H9 (cell line): ENCODE measurements at regions not wholly inside any gene's neighbourhood (a gene's known extent, or its start where the extent isn't known, plus 50 kb on each side); places are given as distances from the start of the nearest gene placed in this dataset.

ENCODE experiments used
- DNase-seq: peaks from one replicate; pipeline ENCODE4 v3.0.0-alpha.2; 2017
- H2AFZ ChIP-seq: one replicate; pipeline ENCODE4 v1.6.1; 2013; ENCODE audit warnings: mild to moderate bottlenecking, low read length, control low read depth, moderate library complexity
- H2AK5ac ChIP-seq: 2 replicates; pipeline ENCODE4 v1.6.1; 2013; ENCODE audit warnings: low read length, control low read depth, mixed read lengths; ENCODE audit not compliant: insufficient read length
- H2BK120ac ChIP-seq: one replicate; pipeline ENCODE4 v1.6.1; 2013; ENCODE audit warnings: low read depth, mild to moderate bottlenecking, low read length, control low read depth, inconsistent platforms; ENCODE audit not compliant: poor library complexity, severe bottlenecking
- H2BK12ac ChIP-seq: 2 replicates; pipeline ENCODE4 v1.6.1; 2013; ENCODE audit warnings: low read length, control low read depth, mixed read lengths, low read depth; ENCODE audit not compliant: insufficient read length
- H2BK15ac ChIP-seq: 2 replicates; pipeline ENCODE4 v1.6.1; 2013; ENCODE audit warnings: low read depth, low read length, control low read depth
- H2BK20ac ChIP-seq: one replicate; pipeline ENCODE4 v1.6.1; 2013; ENCODE audit warnings: low read depth, mild to moderate bottlenecking, low read length, control low read depth, inconsistent platforms; ENCODE audit not compliant: poor library complexity, severe bottlenecking
- H2BK5ac ChIP-seq: 2 replicates; pipeline ENCODE4 v1.6.1; 2013; ENCODE audit warnings: low read length, control low read depth, mixed read lengths; ENCODE audit not compliant: insufficient read length
- H3K14ac ChIP-seq: 2 replicates; pipeline ENCODE4 v1.6.1; 2013; ENCODE audit warnings: low read length, control low read depth; ENCODE audit not compliant: insufficient read depth
- H3K18ac ChIP-seq: 2 replicates; pipeline ENCODE4 v1.6.1; 2013; ENCODE audit warnings: low read depth, mild to moderate bottlenecking, mixed read lengths, low read length, control low read depth; ENCODE audit not compliant: insufficient read length
- H3K23ac ChIP-seq: 2 replicates; pipeline ENCODE4 v1.6.1; 2013; ENCODE audit warnings: low read length, control low read depth, mixed read lengths, low read depth; ENCODE audit not compliant: insufficient read length
- H3K23me2 ChIP-seq: 2 replicates; pipeline ENCODE4 v1.6.1; 2013; ENCODE audit warnings: low read depth, mild to moderate bottlenecking, mixed read lengths, low read length, control low read depth; ENCODE audit not compliant: insufficient read length, poor library complexity, severe bottlenecking
- H3K27ac ChIP-seq: 2 replicates; pipeline ENCODE4 v1.5.1; 2013; ENCODE audit warnings: low read length, control low read depth, mixed read lengths, low read depth; ENCODE audit not compliant: insufficient read length
- H3K27me3 ChIP-seq: 2 replicates; pipeline ENCODE4 v1.6.1; 2013; ENCODE audit warnings: low read length, control low read depth, inconsistent platforms; ENCODE audit not compliant: insufficient read depth
- H3K4ac ChIP-seq: 2 replicates; pipeline ENCODE4 v1.6.1; 2013; ENCODE audit warnings: low read depth, mild to moderate bottlenecking, control low read depth, inconsistent platforms, low read length, moderate library complexity
- H3K4me1 ChIP-seq: 2 replicates; pipeline ENCODE4 v1.6.1; 2013; ENCODE audit warnings: low read length, control low read depth, inconsistent platforms; ENCODE audit not compliant: insufficient read depth
- H3K4me2 ChIP-seq: 2 replicates; pipeline ENCODE4 v1.6.1; 2013; ENCODE audit warnings: low read length, control low read depth, mixed read lengths; ENCODE audit not compliant: insufficient read length, insufficient read depth
- H3K56ac ChIP-seq: 2 replicates; pipeline ENCODE4 v1.6.1; 2013; ENCODE audit warnings: low read depth, mild to moderate bottlenecking, mixed read lengths, low read length, control low read depth; ENCODE audit not compliant: insufficient read length
- H3K79me1 ChIP-seq: 2 replicates; pipeline ENCODE4 v1.6.1; 2013; ENCODE audit warnings: low read depth, mild to moderate bottlenecking, moderate library complexity, low read length, control low read depth, inconsistent platforms; ENCODE audit not compliant: insufficient read depth, poor library complexity, severe bottlenecking
- H3K79me2 ChIP-seq: 2 replicates; pipeline ENCODE4 v1.6.1; 2013; ENCODE audit warnings: low read length, control low read depth, inconsistent platforms; ENCODE audit not compliant: insufficient read depth
- H3K9ac ChIP-seq: 2 replicates; pipeline ENCODE4 v1.6.1; 2013; ENCODE audit warnings: low read length, control low read depth, mixed read lengths; ENCODE audit not compliant: insufficient read length; ENCODE audit errors: extremely low read depth
- H3K9me3 ChIP-seq: one replicate; pipeline ENCODE4 v1.6.1; 2013; ENCODE audit warnings: low read depth, low read length, inconsistent platforms; ENCODE audit not compliant: control insufficient read depth
- H3T11ph ChIP-seq: one replicate; pipeline ENCODE4 v1.6.1; 2013; ENCODE audit warnings: mild to moderate bottlenecking, low read length, control low read depth, inconsistent platforms
- H4K20me1 ChIP-seq: one replicate; pipeline ENCODE4 v1.6.1; 2013; ENCODE audit not compliant: control insufficient read depth, insufficient read length, insufficient read depth
- H4K5ac ChIP-seq: 2 replicates; pipeline ENCODE4 v1.6.1; 2013; ENCODE audit warnings: low read depth, mild to moderate bottlenecking, mixed read lengths, low read length, control low read depth; ENCODE audit not compliant: insufficient read length
- H4K8ac ChIP-seq: replicated peaks from 2 replicates; pipeline ENCODE4 v1.6.1; 2013; ENCODE audit warnings: low read length, control low read depth, mixed read lengths, low read depth; ENCODE audit not compliant: insufficient read length
- H4K91ac ChIP-seq: 2 replicates; pipeline ENCODE4 v1.6.1; 2013; ENCODE audit warnings: low read depth, mild to moderate bottlenecking, moderate library complexity, mixed read lengths, low read length, control low read depth; ENCODE audit not compliant: insufficient read length
- H3K27ac Mint-ChIP-seq, 3 experiments: 2 replicates in 2 of 3; 3 replicates in 1 of 3; pipeline ENCODE4 v1.8.0; 2020 to 2021; ENCODE audit warnings: mixed read lengths in 3 of 3, mild to moderate bottlenecking in 1 of 3, moderate library complexity in 1 of 3
- H3K27me3 Mint-ChIP-seq: 2 replicates; pipeline ENCODE4 v1.8.0; 2021; ENCODE audit warnings: low read depth, mild to moderate bottlenecking, moderate library complexity, mixed read lengths
- H3K36me3 Mint-ChIP-seq, 3 experiments: 2 replicates in 2 of 3; 3 replicates in 1 of 3; pipeline ENCODE4 v1.8.0; 2020 to 2021; ENCODE audit warnings: low read depth in 3 of 3, mixed read lengths in 3 of 3; ENCODE audit not compliant: insufficient read depth in 1 of 3
- H3K4me1 Mint-ChIP-seq, 2 experiments: 2 replicates each; pipeline ENCODE4 v1.8.0; 2020; ENCODE audit warnings: mixed read lengths in 2 of 2
- H3K4me3 Mint-ChIP-seq, 2 experiments: 2 replicates in 1 of 2; 3 replicates in 1 of 2; pipeline ENCODE4 v1.8.0; 2020 to 2021; ENCODE audit warnings: mild to moderate bottlenecking in 2 of 2, mixed read lengths in 2 of 2, moderate library complexity in 1 of 2
- H3K9me3 Mint-ChIP-seq, 2 experiments: 2 replicates in 1 of 2; 3 replicates in 1 of 2; pipeline ENCODE4 v1.8.0; 2020; ENCODE audit warnings: mild to moderate bottlenecking in 2 of 2, mixed read lengths in 2 of 2, moderate library complexity in 1 of 2
- WGBS: extraction: QIAGEN DNeasy Blood & Tissue Kit; methylation state at CpG from one replicate; pipeline ENCODE4 v1.1.7; 2013; ENCODE audit warnings: missing lambda C conversion rate, low lambda C conversion rate, mixed read lengths; ENCODE audit not compliant: insufficient read length; ENCODE audit errors: extremely low coverage; 5-methylcytosine and 5-hydroxymethylcytosine counted together
- TF ChIP-seq, protein P1 (sequence below): fragments of 200-600 bp; sonication (generic); conservative IDR thresholded peaks from 3 replicates; pipeline ENCODE4 v1.8.0; 2021; ENCODE audit warnings: antibody characterized with exemption, mild to moderate bottlenecking

DNA sequence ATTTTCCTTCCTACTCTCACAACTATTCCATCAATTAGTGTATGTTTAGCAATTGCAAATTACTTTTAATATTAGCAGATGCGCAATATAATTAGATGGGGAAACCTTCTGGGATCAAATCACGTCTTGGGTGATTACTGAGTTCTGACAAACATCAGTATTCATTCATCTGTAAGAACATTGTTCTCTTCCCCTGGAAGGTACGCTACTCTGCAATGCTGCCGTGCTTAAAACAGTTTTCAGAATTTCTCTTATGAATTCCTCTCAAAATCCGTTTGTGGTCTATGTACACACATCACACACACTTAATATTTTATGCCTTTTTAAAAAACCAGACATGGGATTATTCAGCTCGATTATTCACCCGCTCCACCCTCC, 237.5 kb upstream of the NEBL start:
- no peak overlapping the region for H3K9ac ChIP-seq
- peaks cover 20% of the 10 kb centered on the region in 2 experiments for H3K4me1 Mint-ChIP-seq
- H2AK5ac ChIP-seq, result no peak overlapping the region
- WGBS, result no CpG with 5 or more reads among the region's 7 CpGs
- no peaks in the 10 kb centered on the region for H3K23me2 ChIP-seq
- H4K5ac ChIP-seq, result no peak overlapping the region
- no peaks in the 10 kb centered on the region; the same call in 1 of the 2 replicates for H3K27me3 Mint-ChIP-seq
- H2BK5ac ChIP-seq, result no peak overlapping the region
- H3K79me1 ChIP-seq, result no peaks in the 10 kb centered on the region
- H3K4me1 ChIP-seq, result no peaks in the 10 kb centered on the region
- no peak overlapping the region for H3K18ac ChIP-seq
- no peak overlapping the region for H3K27ac Mint-ChIP-seq
- no peak overlapping the region for H3K56ac ChIP-seq
- H3K4ac ChIP-seq, result no peak overlapping the region
- H3K23ac ChIP-seq, result no peak overlapping the region
- H3K4me3 Mint-ChIP-seq, result no peak overlapping the region
- TF ChIP-seq, protein P1, sequence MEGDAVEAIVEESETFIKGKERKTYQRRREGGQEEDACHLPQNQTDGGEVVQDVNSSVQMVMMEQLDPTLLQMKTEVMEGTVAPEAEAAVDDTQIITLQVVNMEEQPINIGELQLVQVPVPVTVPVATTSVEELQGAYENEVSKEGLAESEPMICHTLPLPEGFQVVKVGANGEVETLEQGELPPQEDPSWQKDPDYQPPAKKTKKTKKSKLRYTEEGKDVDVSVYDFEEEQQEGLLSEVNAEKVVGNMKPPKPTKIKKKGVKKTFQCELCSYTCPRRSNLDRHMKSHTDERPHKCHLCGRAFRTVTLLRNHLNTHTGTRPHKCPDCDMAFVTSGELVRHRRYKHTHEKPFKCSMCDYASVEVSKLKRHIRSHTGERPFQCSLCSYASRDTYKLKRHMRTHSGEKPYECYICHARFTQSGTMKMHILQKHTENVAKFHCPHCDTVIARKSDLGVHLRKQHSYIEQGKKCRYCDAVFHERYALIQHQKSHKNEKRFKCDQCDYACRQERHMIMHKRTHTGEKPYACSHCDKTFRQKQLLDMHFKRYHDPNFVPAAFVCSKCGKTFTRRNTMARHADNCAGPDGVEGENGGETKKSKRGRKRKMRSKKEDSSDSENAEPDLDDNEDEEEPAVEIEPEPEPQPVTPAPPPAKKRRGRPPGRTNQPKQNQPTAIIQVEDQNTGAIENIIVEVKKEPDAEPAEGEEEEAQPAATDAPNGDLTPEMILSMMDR, result no peak
- H3K9me3 Mint-ChIP-seq, result no peaks in the 10 kb centered on the region
- no peak overlapping the region for H3K14ac ChIP-seq
- no peak overlapping the region for H2BK15ac ChIP-seq
- no peak overlapping the region for H2BK12ac ChIP-seq
- H2BK20ac ChIP-seq, result no peak overlapping the region
- no peak overlapping the region for H3T11ph ChIP-seq
- no peaks in the 10 kb centered on the region for H4K20me1 ChIP-seq
- no peaks in the 10 kb centered on the region for H3K36me3 Mint-ChIP-seq
- no peak overlapping the region for H2BK120ac ChIP-seq
- no peaks in the 10 kb centered on the region for H3K9me3 ChIP-seq
- no peak overlapping the region for H4K8ac ChIP-seq
- H4K91ac ChIP-seq, result no peak overlapping the region
- H3K27ac ChIP-seq, result no peak overlapping the region
- no peak overlapping the region for H3K4me2 ChIP-seq
- H2AFZ ChIP-seq, result no peak overlapping the region
- H3K27me3 ChIP-seq, result no peaks in the 10 kb centered on the region
- no peak for DNase-seq
- no peaks in the 10 kb centered on the region for H3K79me2 ChIP-seq
